OCI-LY3 (cell line): ENCODE measurements at regions not wholly inside any gene's neighbourhood (a gene's known extent, or its start where the extent isn't known, plus 50 kb on each side); places are given as distances from the start of the nearest gene placed in this dataset.
A peak's percentile ranks its signal among the peaks of the same experiment; 100 is the strongest.

ENCODE experiments used
- H2AFZ ChIP-seq: fragments of 200-600, 300-600 bp; shearing (Covaris generic); 2 replicates; pipeline ENCODE4 v1.6.0; 2014; ENCODE audit warnings: antibody characterized with exemption, low read depth, low read length
- H3K27ac ChIP-seq: fragments of 200-600, 300-600 bp; sonication (generic); 2 replicates; pipeline ENCODE4 v1.5.1; 2014; ENCODE audit warnings: mild to moderate bottlenecking, low read length, moderate library complexity, mixed read lengths
- H3K27me3 ChIP-seq: fragments of 200-600, 300-600 bp; sonication (generic); 2 replicates; pipeline ENCODE4 v1.6.1; 2014; ENCODE audit warnings: low read depth, low read length, mixed read lengths
- H3K36me3 ChIP-seq: fragments of 200-600, 300-600 bp; sonication (generic); replicated peaks from 2 replicates; pipeline ENCODE3; 2014; ENCODE audit warnings: low read depth, low read length, mixed read lengths
- H3K4me1 ChIP-seq: fragments of 300-600, 200-600 bp; sonication (generic); 2 replicates; pipeline ENCODE4 v1.6.1; 2014; ENCODE audit warnings: low read length, mixed read lengths
- H3K4me2 ChIP-seq: fragments of 200-600, 300-600 bp; sonication (generic); 2 replicates; pipeline ENCODE4 v1.6.1; 2014; ENCODE audit warnings: low read length, mixed read lengths
- H3K4me3 ChIP-seq: fragments of 300-600, 200-600 bp; sonication (generic); 2 replicates; pipeline ENCODE4 v1.5.1; 2014; ENCODE audit warnings: antibody characterized with exemption, mild to moderate bottlenecking, low read length, moderate library complexity
- H3K79me2 ChIP-seq: fragments of 300-600, 200-600 bp; shearing (Covaris generic); 2 replicates; pipeline ENCODE4 v1.6.1; 2014; ENCODE audit warnings: mild to moderate bottlenecking, low read length, mixed read lengths
- H3K9ac ChIP-seq: fragments of 300-600, 200-600 bp; shearing (Covaris generic); 2 replicates; pipeline ENCODE4 v1.6.0; 2014; ENCODE audit warnings: mild to moderate bottlenecking, low read length, moderate library complexity
- H3K9me3 ChIP-seq: fragments of 200-600, 300-600 bp; shearing (Covaris generic); 2 replicates; pipeline ENCODE4 v1.6.1; 2014; ENCODE audit warnings: low read length, mixed read lengths; ENCODE audit not compliant: insufficient read depth
- H4K20me1 ChIP-seq: fragments of 200-600, 300-600 bp; sonication (generic); 2 replicates; pipeline ENCODE4 v1.6.1; 2016; ENCODE audit warnings: low read length, mixed read lengths; ENCODE audit not compliant: insufficient read depth
- EZH2phosphoT487 ChIP-seq: fragments of 200-600 bp; shearing (Covaris generic); IDR thresholded peaks from 2 replicates; pipeline ENCODE4 v1.6.1; 2018; ENCODE audit warnings: antibody characterized with exemption, mixed run types, low read depth
- TF ChIP-seq, protein P1 (sequence below): fragments of 200-600, 300-600 bp; sonication (generic); IDR thresholded peaks from 2 replicates; pipeline ENCODE4 v1.5.1; 2014; ENCODE audit warnings: antibody characterized with exemption, low read length, low read depth

DNA sequence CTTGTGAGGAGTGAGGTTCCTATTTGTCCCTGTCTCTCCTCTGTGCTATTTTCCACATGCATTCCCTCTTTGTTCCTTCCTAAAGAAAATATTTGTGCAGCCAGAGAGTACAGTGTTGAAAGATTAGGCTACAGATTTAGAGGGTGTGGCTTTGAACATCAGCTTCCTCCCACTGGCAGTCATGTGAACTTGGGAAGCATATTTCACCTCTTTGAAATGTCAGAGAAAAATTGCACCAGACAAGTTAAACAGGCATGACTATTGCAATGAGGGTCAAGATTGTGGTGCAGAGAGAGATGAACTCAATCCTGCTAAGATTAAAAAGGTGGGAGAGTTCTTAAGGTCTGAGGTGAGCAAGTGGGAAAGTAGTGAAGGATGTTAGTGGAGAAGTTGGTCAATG lies 641.0 kb downstream of the DNAH5 start:
- no peak for TF ChIP-seq EZH2phosphoT487
- TF ChIP-seq, protein P1, sequence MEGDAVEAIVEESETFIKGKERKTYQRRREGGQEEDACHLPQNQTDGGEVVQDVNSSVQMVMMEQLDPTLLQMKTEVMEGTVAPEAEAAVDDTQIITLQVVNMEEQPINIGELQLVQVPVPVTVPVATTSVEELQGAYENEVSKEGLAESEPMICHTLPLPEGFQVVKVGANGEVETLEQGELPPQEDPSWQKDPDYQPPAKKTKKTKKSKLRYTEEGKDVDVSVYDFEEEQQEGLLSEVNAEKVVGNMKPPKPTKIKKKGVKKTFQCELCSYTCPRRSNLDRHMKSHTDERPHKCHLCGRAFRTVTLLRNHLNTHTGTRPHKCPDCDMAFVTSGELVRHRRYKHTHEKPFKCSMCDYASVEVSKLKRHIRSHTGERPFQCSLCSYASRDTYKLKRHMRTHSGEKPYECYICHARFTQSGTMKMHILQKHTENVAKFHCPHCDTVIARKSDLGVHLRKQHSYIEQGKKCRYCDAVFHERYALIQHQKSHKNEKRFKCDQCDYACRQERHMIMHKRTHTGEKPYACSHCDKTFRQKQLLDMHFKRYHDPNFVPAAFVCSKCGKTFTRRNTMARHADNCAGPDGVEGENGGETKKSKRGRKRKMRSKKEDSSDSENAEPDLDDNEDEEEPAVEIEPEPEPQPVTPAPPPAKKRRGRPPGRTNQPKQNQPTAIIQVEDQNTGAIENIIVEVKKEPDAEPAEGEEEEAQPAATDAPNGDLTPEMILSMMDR = no peak
- Histone ChIP-seq H3K9ac (no peak overlapping the region), H4K20me1 (no peaks in the 10 kb centered on the region), H3K4me2 (no peak overlapping the region), H3K4me3 (no peak overlapping the region), H3K9me3 (no peaks in the 10 kb centered on the region), H3K27me3 (no peaks in the 10 kb centered on the region), H3K27ac (no peak overlapping the region), H3K4me1 (peaks cover 23% of the 10 kb centered on the region), H3K36me3 (no peaks in the 10 kb centered on the region), H3K79me2 (no peaks in the 10 kb centered on the region), H2AFZ (no peak overlapping the region)

DNA sequence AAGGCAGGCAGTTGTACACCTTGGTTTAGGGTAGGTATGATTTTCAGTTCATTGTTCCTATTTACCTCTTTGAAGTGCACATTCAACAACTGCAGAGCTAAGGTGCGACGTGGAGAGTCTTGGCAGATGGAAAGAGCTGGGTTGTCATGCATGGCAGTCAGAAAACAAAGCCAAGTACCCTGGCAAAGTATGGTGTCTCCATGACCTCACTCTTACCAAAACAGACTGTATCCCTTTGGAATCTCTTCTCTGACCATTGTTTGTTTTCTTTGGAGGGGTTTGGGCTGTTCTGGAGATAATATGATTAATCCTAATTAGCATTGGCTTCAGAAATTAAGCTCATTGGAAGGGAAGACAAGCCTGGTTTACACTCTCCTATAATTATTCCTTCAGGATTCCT lies 665.7 kb downstream of the DNAH5 start:
- no peak overlapping the region for H3K27ac ChIP-seq
- no peak overlapping the region for H2AFZ ChIP-seq
- no peak overlapping the region for H3K4me2 ChIP-seq
- no peak overlapping the region for H3K9ac ChIP-seq
- no peak for TF ChIP-seq EZH2phosphoT487
- TF ChIP-seq, protein P1 = no peak
- H4K20me1 ChIP-seq = no peaks in the 10 kb centered on the region
- H3K36me3 ChIP-seq = no peaks in the 10 kb centered on the region
- no peak overlapping the region for H3K4me3 ChIP-seq
- no peaks in the 10 kb centered on the region for H3K27me3 ChIP-seq
- no peaks in the 10 kb centered on the region for H3K79me2 ChIP-seq
- no peaks in the 10 kb centered on the region for H3K4me1 ChIP-seq
- H3K9me3 ChIP-seq = no peaks in the 10 kb centered on the region

DNA sequence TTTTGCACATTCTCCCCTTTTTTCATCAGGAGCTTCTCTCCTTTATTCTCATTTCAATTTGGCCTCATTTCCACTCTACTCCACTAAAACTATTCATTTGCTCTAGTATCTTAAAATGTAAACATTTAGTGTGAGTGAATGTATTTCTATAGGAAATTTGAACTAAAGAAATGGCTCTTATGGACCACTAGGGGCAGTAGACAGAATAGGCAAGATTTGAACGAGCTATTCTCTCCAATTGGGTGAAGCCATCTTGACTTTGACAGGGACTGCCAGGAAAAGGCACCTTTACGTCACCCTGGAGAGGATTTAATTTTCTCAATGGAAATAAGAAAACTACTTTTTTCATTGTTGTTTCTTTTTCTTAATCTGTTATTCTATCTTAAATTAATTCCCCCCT lies 666.3 kb downstream of the DNAH5 start:
- Histone ChIP-seq H3K79me2 (no peaks in the 10 kb centered on the region), H2AFZ (no peak overlapping the region), H3K9me3 (no peaks in the 10 kb centered on the region), H3K4me3 (no peak overlapping the region), H3K27me3 (no peaks in the 10 kb centered on the region), H3K4me2 (no peak overlapping the region), H3K9ac (no peak overlapping the region), H3K36me3 (no peaks in the 10 kb centered on the region), H3K27ac (no peak overlapping the region), H3K4me1 (no peaks in the 10 kb centered on the region), H4K20me1 (no peaks in the 10 kb centered on the region)
- no peak for TF ChIP-seq EZH2phosphoT487
- TF ChIP-seq, protein P1 = peak; percentile 27

GRCh38 chr5:13276156-13276555 lies 668.3 kb downstream of the DNAH5 start:
- no peaks in the 10 kb centered on the region for H3K9me3 ChIP-seq

More at GRCh38 chr5:13276156-13276555, 668.3 kb downstream of the DNAH5 start:
- Histone ChIP-seq H3K4me2 (no peak overlapping the region), H3K9ac (no peak overlapping the region), H3K4me3 (no peak overlapping the region), H3K79me2 (no peaks in the 10 kb centered on the region), H3K4me1 (no peaks in the 10 kb centered on the region), H2AFZ (no peak overlapping the region), H3K27me3 (no peaks in the 10 kb centered on the region), H4K20me1 (no peaks in the 10 kb centered on the region), H3K27ac (no peak overlapping the region), H3K36me3 (no peaks in the 10 kb centered on the region)
- no peak for TF ChIP-seq EZH2phosphoT487
- TF ChIP-seq, protein P1 = no peak
